RWPE1 (cell line): ENCODE measurements at regions not wholly inside any gene's neighbourhood (a gene's known extent, or its start where the extent isn't known, plus 50 kb on each side); places are given as distances from the start of the nearest gene placed in this dataset.
"Not testable (repeated sequence)": the region's sequence is repeated elsewhere in the genome, so short reads cannot be mapped to it uniquely, and the experiment has no call there.

ENCODE experiments used
- CTCF ChIA-PET: fragments of 350-600 bp; sonication (Branson Sonifier 250); formaldehyde crosslinking; extraction: SDS; loops from one replicate; lab custom pipeline; 2021; lab: Yijun Ruan, JAX
- POLR2A ChIA-PET: fragments of 400-600 bp; formaldehyde crosslinking; extraction: SDS; loops from one replicate; lab custom pipeline; 2020; ENCODE audit warnings: antibody characterized with exemption; ENCODE audit not compliant: low non-redundant PET; lab: Yijun Ruan, JAX
- DNase-seq: peaks from one replicate; pipeline ENCODE4 v3.0.0; 2012; ENCODE audit warnings: low spot score
- H3K27ac ChIP-seq: fragments of 450-650 bp; 2 replicates; pipeline ENCODE4 v1.5.1; 2017
- TF ChIP-seq, protein P1 (sequence below): fragments of 450-650 bp; conservative IDR thresholded peaks from 2 replicates; pipeline ENCODE4 v1.5.1; 2017; ENCODE audit warnings: low read depth, mild to moderate bottlenecking

DNA sequence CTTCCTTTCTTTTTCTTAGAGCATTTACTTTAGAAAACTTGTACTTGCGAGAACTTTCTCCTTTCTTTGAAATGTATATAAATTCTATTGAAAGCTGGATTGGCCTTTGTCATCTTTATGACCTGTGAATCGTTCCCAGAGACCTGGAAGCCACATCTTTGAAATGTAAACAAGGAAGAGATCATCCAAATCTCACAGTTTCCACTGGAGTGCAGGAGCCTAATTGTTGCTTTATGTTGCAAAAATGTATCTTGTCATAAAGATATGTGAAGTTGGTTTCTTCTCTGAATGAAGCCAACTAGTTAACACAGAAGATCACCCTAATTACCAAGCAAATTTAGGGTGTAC, 1101.8 kb downstream of the TAF11L14 start:
- ChIA-PET POLR2A (no interaction called here), CTCF (interaction anchor here (0.5 to 0.7 kb wide), 2 partner anchors 319 to 462 kb away, joined by 3 to 4 read pairs; no protein-coding TSS in a partner anchor)
- no peak overlapping the region for H3K27ac ChIP-seq
- DNase-seq, result no peak
- TF ChIP-seq, protein P1, sequence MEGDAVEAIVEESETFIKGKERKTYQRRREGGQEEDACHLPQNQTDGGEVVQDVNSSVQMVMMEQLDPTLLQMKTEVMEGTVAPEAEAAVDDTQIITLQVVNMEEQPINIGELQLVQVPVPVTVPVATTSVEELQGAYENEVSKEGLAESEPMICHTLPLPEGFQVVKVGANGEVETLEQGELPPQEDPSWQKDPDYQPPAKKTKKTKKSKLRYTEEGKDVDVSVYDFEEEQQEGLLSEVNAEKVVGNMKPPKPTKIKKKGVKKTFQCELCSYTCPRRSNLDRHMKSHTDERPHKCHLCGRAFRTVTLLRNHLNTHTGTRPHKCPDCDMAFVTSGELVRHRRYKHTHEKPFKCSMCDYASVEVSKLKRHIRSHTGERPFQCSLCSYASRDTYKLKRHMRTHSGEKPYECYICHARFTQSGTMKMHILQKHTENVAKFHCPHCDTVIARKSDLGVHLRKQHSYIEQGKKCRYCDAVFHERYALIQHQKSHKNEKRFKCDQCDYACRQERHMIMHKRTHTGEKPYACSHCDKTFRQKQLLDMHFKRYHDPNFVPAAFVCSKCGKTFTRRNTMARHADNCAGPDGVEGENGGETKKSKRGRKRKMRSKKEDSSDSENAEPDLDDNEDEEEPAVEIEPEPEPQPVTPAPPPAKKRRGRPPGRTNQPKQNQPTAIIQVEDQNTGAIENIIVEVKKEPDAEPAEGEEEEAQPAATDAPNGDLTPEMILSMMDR, result no peak

DNA sequence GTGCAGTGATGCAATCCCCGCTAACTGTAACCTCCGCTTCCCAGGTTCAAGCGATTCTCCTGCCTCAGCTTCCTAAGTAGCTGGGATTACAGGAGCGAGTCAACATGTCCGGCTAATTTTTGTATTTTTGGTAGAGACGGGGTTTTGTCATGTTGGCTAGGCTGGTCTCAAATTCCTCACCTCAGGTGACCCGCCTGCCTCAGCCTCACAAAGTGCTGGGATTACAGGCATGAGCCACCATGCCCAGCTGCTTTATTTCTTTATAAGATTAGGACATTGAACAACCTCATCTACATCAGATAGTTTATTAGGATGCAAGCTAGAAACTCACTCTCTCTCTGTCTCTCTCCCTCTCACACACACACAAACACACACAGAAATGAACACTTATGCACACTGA, 1102.5 kb downstream of the TAF11L14 start:
- CTCF ChIA-PET, result interaction anchor here (0.5 kb wide), 1 partner anchor 319 kb away, joined by 4 read pairs; no protein-coding TSS in a partner anchor
- DNase-seq, H3K27ac ChIP-seq, POLR2A ChIA-PET: not testable (repeated sequence)

GRCh38 chr5:18740301-18740700, 1106.0 kb downstream of the TAF11L14 start:
- no peak overlapping the region for H3K27ac ChIP-seq
- CTCF ChIA-PET, result no interaction called here
- no peak for DNase-seq
- TF ChIP-seq, protein P1, result no peak
- POLR2A ChIA-PET, result no interaction called here

DNA sequence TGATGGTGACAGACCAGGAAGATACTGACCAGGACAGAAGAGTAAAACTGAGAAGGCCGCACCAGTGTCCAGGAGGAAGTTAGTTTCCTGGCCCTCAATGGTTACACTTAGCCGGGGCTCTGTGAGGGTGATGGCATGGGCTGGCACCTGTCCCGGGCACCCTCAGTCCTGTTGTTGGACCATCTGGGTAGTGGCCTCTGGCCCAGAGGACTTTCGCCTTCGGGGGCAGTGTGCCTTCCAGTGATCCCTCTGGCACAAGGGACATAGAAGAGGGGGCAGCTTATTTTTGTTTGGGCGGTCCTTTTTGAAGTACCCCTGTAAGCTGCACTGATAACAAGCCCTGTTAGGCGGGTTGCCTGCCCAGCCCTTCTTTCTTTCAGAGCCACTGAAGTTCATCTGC, 1108.6 kb downstream of the TAF11L14 start:
- no peak overlapping the region for H3K27ac ChIP-seq
- ChIA-PET CTCF (no interaction called here), POLR2A (no interaction called here)
- no peak for DNase-seq
- TF ChIP-seq, protein P1, result no peak

- H3K27ac ChIP-seq, result no peak overlapping the region
- ChIA-PET POLR2A (no interaction called here), CTCF (interaction anchor here (0.6 kb wide), 1 partner anchor 54 kb away, joined by 3 read pairs; no protein-coding TSS in a partner anchor)
- no peak for DNase-seq
- TF ChIP-seq, protein P1, result no peak
Measured at GRCh38 chr5:18744441-18744840, 1110.2 kb downstream of the TAF11L14 start.

DNA sequence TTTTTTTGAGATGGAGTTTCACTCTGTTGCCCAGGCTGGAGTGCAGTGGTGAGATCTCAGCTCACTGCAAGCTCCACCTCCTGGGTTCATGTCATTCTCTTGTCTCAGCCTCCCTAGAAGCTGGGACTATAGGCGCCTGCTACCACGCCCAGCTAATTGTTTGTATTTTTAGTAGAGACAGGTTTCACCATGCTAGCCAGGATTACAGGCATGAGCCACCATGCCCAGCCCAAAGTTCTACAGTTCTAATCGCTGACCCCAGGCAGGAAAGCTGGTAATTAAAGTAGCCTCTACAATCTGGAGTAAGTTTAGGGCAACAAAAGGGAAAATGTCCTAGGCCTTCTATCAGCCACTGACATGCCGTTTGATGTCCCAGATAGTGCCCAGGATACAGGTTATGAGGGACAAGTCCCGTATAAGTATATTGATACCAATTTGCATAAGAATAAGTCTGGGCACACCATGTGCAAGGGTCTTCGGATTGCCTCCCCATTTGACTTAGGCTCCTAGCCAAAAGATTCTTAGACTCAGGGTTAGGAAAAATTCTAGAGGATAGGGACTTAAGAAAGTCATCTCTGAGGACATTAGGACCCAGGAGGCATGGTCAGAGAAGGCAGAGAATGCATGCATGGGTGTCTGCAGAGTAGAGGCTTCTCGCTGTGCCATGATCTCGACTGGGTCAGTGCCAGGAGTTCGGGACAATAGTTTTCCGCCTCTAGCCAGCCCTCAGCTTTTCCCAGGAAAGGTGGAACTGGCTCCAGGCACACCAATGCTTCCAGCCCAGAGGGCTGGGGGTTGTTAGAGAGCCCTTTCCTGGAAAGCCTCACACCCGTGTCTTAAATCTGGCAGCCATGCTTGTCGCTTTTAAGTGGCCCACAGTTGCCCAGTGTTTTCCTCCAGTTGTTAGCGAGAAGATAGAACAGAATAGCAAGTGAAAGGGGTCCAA, 1111.1 kb downstream of the TAF11L14 start:
- TF ChIP-seq, protein P1, result no peak
- no peak for DNase-seq
- H3K27ac ChIP-seq, result no peak overlapping the region
- POLR2A ChIA-PET, result no interaction called here
- CTCF ChIA-PET, result interaction anchor here (0.6 kb wide), 2 partner anchors 23 to 55 kb away, joined by 3 to 5 read pairs; no protein-coding TSS in a partner anchor
